OCI-LY7 (cell line): ENCODE measurements at regions not wholly inside any gene's neighbourhood (a gene's known extent, or its start where the extent isn't known, plus 50 kb on each side); places are given as distances from the start of the nearest gene placed in this dataset.

Experiments used
- BruUV-seq: library from RNA; stranded (reverse); fragments of 400-500 nt; replicated peaks from 2 replicates; lab custom pipeline; 2021; lab: Mats Ljungman, UMichigan
- CTCF ChIA-PET: fragments of 300-600 bp; sonication (Branson Sonifier 250); formaldehyde crosslinking; loops from one replicate; lab custom pipeline; 2022; ENCODE audit warnings: antibody characterized with exemption; ENCODE audit not compliant: unreplicated experiment; lab: Charles Lee
- POLR2A ChIA-PET: fragments of 300-600 bp; sonication (Branson Sonifier 250); formaldehyde crosslinking; loops from one replicate; lab custom pipeline; 2022; ENCODE audit warnings: antibody characterized with exemption; lab: Charles Lee
- DNase-seq: peaks from one replicate; pipeline ENCODE4 v3.0.0-alpha.2; 2015; ENCODE audit warnings: low spot score
- H2AFZ ChIP-seq: fragments of 200-600 bp; sonication (generic), shearing (Covaris generic); 2 replicates; pipeline ENCODE4 v1.6.1; 2014; ENCODE audit warnings: mild to moderate bottlenecking, antibody characterized with exemption, low read length, moderate library complexity
- H3K27ac ChIP-seq: fragments of 200-600 bp; sonication (generic); 2 replicates; pipeline ENCODE4 v1.5.1; 2014; ENCODE audit warnings: mixed run types, low read depth, mild to moderate bottlenecking, moderate library complexity, low read length, inconsistent platforms; ENCODE audit not compliant: poor library complexity, severe bottlenecking
- H3K36me3 ChIP-seq: fragments of 200-600 bp; sonication (generic); 2 replicates; pipeline ENCODE4 v1.6.1; 2014; ENCODE audit warnings: mild to moderate bottlenecking, antibody characterized with exemption, low read length, moderate library complexity, mixed read lengths; ENCODE audit not compliant: insufficient read depth
- H3K4me1 ChIP-seq: fragments of 200-600 bp; sonication (generic); 2 replicates; pipeline ENCODE4 v1.5.1; 2014; ENCODE audit warnings: mild to moderate bottlenecking, low read length; ENCODE audit not compliant: insufficient read depth, poor library complexity, severe bottlenecking
- H3K4me2 ChIP-seq: fragments of 200-600 bp; sonication (generic); 2 replicates; pipeline ENCODE4 v1.6.1; 2014; ENCODE audit warnings: mild to moderate bottlenecking, low read length
- H3K4me3 ChIP-seq: fragments of 200-600 bp; sonication (generic); 2 replicates; pipeline ENCODE4 v1.5.1; 2014; ENCODE audit warnings: mild to moderate bottlenecking, low read depth, low read length; ENCODE audit not compliant: poor library complexity, severe bottlenecking
- H3K79me2 ChIP-seq: fragments of 200-600 bp; sonication (generic); 2 replicates; pipeline ENCODE4 v1.6.1; 2016; ENCODE audit warnings: low read depth, mild to moderate bottlenecking, low read length, moderate library complexity, mixed read lengths; ENCODE audit not compliant: insufficient read depth
- H3K9me2 ChIP-seq: fragments of 200-600 bp; sonication (generic); 2 replicates; pipeline ENCODE4 v1.6.1; 2016; ENCODE audit warnings: mild to moderate bottlenecking, low read length, mixed read lengths; ENCODE audit not compliant: insufficient read depth
- H3K9me3 ChIP-seq: fragments of 200-600 bp; sonication (generic); 2 replicates; pipeline ENCODE4 v1.6.1; 2014; ENCODE audit warnings: mild to moderate bottlenecking, mixed run types, low read length, mixed read lengths
- H4K20me1 ChIP-seq: fragments of 200-600 bp; sonication (generic); 2 replicates; pipeline ENCODE4 v1.6.1; 2014; ENCODE audit warnings: mild to moderate bottlenecking, antibody characterized with exemption, low read length, moderate library complexity, mixed read lengths; ENCODE audit not compliant: insufficient read depth
- CTCF ChIP-seq: fragments of 200-600 bp; sonication (generic); conservative IDR thresholded peaks from 2 replicates; pipeline ENCODE4 v1.5.1; 2014; ENCODE audit warnings: mild to moderate bottlenecking, antibody characterized with exemption, low read length, moderate library complexity, mixed read lengths
- EZH2phosphoT487 ChIP-seq: fragments of 200-600 bp; sonication (generic); IDR thresholded peaks from 2 replicates; pipeline ENCODE4 v1.6.1; 2018; ENCODE audit warnings: low read depth, borderline replicate concordance, mild to moderate bottlenecking, mixed run types, antibody characterized with exemption, low read length, moderate library complexity, mixed read lengths
- intact Hi-C: fragments of 100-400 bp; cut with micrococcal nuclease; formaldehyde crosslinking; loops from one replicate; pipeline ENCODE4 v1.10.0; 2022; ENCODE audit not compliant: unreplicated experiment

GRCh38 chr17:15177343-15177742, 87.8 kb downstream of the PMP22 start:
- no peak overlapping the region for H3K27ac ChIP-seq
- TF ChIP-seq CTCF: no peak
- no peak for TF ChIP-seq EZH2phosphoT487
- ChIA-PET POLR2A (no interaction called here), CTCF (no interaction called here)
- no peaks in the 10 kb centered on the region for H3K79me2 ChIP-seq
- H2AFZ ChIP-seq: no peak overlapping the region
- no peaks in the 10 kb centered on the region for H4K20me1 ChIP-seq
- no peaks in the 10 kb centered on the region for H3K36me3 ChIP-seq
- H3K4me1 ChIP-seq: no peaks in the 10 kb centered on the region
- H3K4me3 ChIP-seq: no peak overlapping the region
- no TSS peak for BruUV-seq
- no peaks in the 10 kb centered on the region for H3K9me3 ChIP-seq
- no peaks in the 10 kb centered on the region for H3K9me2 ChIP-seq
- intact Hi-C loops: no loop called here
- no peak overlapping the region for H3K4me2 ChIP-seq
- no peak for DNase-seq

GRCh38 chr17:15175356-15175755, 89.8 kb downstream of the PMP22 start:
- Histone ChIP-seq H3K36me3 (no peaks in the 10 kb centered on the region), H3K4me2 (no peak overlapping the region), H3K79me2 (no peaks in the 10 kb centered on the region), H3K27ac (no peak overlapping the region), H3K9me3 (no peaks in the 10 kb centered on the region), H3K4me3 (no peak overlapping the region), H4K20me1 (no peaks in the 10 kb centered on the region), H2AFZ (no peak overlapping the region), H3K4me1 (no peaks in the 10 kb centered on the region), H3K9me2 (no peaks in the 10 kb centered on the region)
- BruUV-seq: no TSS peak
- ChIA-PET POLR2A (no interaction called here), CTCF (no interaction called here)
- no peak for DNase-seq
- intact Hi-C loops: no loop called here
- TF ChIP-seq CTCF (no peak), EZH2phosphoT487 (no peak)

GRCh38 chr17:15171167-15172047, 93.7 kb downstream of the PMP22 start:
- TF ChIP-seq CTCF: peak; percentile 85
- no peak for TF ChIP-seq EZH2phosphoT487
- Histone ChIP-seq H3K4me2 (no peak overlapping the region), H3K9me3 (no peaks in the 10 kb centered on the region), H4K20me1 (no peaks in the 10 kb centered on the region), H3K79me2 (no peaks in the 10 kb centered on the region), H3K4me1 (no peaks in the 10 kb centered on the region), H3K4me3 (no peak overlapping the region), H3K27ac (no peak overlapping the region), H3K36me3 (no peaks in the 10 kb centered on the region), H2AFZ (peak overlapping the region; percentile 13; the same call in 1 of the 2 replicates), H3K9me2 (no peaks in the 10 kb centered on the region)
- ChIA-PET CTCF (no interaction called here), POLR2A (no interaction called here)
- intact Hi-C loops: no loop called here
- BruUV-seq: no TSS peak
- peak; percentile 56 for DNase-seq
